ENCODE measurements at regions not wholly inside any gene's neighbourhood (a gene's known extent, or its start where the extent isn't known, plus 50 kb on each side); places are given as distances from the start of the nearest gene placed in this dataset.
"Not testable (repeated sequence)": the region's sequence is repeated elsewhere in the genome, so short reads cannot be mapped to it uniquely, and the experiment has no call there.

DNA sequence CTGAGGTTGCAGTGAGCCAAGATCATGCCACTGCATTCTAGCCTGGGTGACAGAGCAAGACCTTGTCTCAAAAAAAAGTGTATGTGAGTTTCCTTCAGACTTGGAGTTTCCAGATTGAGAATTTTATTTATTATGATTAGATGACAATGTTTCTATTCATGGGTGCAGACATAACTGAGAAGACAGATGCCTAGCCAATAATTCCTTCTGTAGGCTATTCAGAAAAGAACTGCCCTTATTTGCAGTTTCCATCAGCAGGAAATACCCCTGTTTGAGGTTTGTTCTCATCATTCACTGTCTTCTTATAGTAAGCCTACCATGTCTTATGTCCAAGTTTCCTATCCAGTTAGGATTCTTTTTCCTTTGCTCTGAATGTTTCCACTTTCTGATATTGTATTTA is 269.0 kb downstream of the KTN1 start:
- DNase-seq: no peak

GRCh38 chr14:55849833-55850232 is 268.4 kb upstream of the PELI2 start:
- no peak for DNase-seq

DNA sequence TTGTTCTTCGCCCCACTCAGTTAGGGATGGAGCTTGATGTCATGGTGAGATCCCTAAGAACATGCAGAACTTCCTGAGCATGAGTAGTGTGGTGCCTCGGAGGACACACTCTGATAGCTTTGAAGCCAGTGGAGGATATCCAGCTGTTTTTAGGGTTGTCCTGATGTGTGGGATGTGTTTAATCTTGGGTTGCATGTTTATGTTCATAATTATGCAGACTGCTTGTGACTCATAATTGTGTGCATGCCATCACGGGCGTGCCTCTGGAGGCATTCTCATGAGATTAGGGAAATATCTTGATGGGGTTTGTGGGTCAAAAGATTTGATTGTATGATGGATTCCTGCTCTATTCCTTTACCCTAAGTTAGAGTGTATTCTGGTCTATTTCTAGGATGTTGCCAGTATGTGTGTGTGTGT is 267.4 kb upstream of the PELI2 start:
- no peak for DNase-seq

- DNase-seq: no peak
Observed at GRCh38 chr14:55851301-55851700, 266.9 kb upstream of the PELI2 start.

GRCh38 chr14:55851961-55852360 is 266.2 kb upstream of the PELI2 start:
- no peak for DNase-seq

GRCh38 chr14:55855751-55856150 is 262.5 kb upstream of the PELI2 start:
- DNase-seq: no peak

- no peak for DNase-seq
Observed at GRCh38 chr14:55858604-55859003, 259.6 kb upstream of the PELI2 start.

DNA sequence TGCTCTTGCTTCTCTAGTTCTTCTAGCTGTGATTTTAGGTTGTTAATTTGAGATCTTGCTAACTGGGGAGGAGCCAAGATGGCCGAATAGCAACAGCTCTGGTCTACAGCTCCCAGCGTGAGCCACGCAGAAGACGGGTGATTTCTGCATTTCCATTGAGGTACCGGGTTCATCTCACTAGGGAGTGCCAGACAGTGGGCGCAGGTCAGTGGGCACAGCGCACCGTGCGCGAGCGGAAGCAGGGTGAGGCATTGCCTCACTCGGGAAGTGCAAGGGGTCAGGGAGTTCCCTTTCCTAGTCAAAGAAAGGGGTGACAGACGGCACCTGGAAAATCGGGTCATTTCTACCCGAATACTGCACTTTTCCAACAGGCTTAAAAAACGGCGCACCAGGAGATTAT is 256.6 kb upstream of the PELI2 start:
- not testable (repeated sequence) for DNase-seq

- no peak for DNase-seq
Observed at GRCh38 chr14:55864890-55865655, 253.1 kb upstream of the PELI2 start.

GRCh38 chr14:55867311-55867710 is 250.9 kb upstream of the PELI2 start:
- DNase-seq: no peak

DNA sequence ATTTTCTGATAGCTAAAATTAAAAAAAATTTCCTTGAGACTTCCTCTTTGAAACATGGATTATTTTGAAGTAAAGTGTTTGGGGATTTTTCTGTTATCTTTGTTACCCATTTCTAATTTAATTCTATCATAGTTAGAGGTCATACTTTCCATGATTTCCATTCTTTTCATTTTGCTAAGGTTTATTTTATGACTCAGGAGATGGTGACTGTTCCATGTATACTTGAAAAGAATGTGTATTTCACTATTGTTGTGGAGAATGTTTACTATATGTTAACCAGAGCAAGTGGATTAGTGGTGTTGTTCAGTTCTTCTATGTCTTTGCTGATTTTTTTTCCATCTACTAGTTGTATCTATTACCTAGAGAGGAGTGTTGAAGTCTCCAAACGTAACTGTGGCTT is 250.5 kb upstream of the PELI2 start:
- DNase-seq: no peak

DNA sequence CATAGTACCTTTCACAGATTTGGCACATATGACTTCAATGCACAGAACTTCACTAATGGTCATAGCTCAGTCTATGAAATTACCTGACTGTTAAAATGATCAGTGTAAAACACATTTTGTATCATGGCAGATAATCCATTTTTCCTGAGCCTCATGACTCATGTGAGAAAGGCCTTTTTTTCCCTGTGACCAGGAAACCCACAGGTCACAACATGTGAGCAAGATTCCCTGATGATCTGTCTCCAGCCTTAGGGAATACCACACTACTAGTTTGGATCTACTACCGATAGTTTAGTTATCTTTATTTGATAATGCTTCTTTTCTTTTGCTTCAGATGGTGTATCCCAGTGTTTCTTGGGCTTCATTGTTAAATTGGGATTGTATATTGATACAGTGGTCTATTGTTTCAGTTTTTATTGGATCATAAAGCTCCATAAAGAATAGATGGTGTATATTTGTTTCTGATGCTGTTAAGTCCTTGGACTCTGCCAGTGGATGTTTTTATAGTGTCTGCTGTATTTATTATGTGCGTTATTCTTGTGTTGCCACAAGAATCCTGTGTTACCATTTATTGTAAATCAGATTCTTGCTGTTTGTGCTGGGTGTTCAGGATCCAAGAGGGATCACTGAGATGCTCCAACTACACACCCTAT is 248.7 kb upstream of the PELI2 start:
- no peak for DNase-seq

GRCh38 chr14:55873169-55873568 is 245.0 kb upstream of the PELI2 start:
- no peak for DNase-seq

GRCh38 chr14:55874785-55875184 is 243.4 kb upstream of the PELI2 start:
- no peak for DNase-seq

DNA sequence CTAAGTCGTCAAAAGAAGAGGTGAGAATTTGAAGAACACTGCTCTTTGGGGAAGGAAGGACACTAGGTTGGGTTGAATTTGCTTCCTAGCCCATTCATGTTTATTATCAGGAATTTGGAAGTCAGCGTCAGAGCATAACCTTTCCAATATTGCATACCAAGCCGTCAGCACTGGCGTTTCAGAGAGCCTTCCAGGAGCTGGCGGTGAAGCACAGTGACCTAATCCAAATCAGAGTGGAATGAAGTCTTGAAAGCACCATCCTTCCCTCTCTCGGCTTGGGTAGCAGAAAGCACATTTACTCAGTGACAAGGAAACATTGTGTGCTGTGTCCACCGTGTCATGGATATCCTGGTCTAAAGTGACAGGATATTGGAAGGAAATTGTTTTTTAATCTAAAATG is 240.3 kb upstream of the PELI2 start:
- DNase-seq: no peak

DNA sequence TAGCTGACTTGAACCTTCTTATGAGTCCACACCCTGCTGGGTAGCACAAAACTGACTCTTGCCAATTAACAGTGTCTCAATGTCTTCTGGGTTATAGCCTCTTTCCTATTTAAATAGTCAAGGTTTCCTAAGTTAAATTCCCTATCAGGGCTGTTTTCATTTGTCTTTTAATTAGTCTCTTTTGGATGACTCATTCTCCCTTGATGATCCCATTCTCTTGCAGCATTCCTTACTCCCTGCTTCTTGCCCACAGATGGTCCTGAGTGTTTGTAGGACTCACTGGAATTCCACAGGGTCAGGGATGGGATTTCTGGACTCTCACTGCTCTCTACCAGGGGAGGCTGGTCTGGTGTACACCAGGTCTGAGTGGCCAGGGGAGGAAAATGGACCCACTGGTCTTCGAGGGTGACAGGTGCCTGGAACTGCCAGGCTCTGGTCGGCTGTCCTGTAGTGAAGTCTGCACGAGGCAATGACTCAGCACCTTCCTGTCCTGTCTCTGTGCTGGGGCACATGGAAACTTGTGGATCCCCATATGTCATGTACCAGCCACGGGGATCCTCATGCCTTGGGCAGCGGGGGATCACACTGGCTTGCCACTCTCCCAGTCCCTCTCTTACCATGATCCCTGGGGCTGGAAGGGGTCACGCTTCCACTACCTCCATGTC is 236.5 kb upstream of the PELI2 start:
- DNase-seq: no peak

DNA sequence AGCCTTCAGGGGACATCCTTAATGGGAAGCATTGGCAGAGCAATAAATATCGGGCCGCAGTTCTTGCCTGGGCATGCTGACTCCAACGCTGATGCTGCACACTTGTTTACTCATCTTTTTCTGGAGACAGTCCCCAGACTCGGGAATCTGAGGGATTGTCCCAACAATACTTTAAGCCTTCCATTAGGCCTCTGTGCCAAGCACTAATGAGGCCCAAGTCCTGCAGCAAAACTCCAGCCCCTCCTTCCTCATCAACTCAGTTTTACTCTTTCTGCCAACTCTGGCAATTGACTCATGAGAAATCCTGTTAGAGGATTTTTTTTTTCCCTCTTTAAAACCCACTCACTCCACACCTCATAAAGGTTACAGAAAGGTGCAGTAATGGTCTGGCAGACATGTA is 233.4 kb upstream of the PELI2 start:
- DNase-seq: no peak

DNA sequence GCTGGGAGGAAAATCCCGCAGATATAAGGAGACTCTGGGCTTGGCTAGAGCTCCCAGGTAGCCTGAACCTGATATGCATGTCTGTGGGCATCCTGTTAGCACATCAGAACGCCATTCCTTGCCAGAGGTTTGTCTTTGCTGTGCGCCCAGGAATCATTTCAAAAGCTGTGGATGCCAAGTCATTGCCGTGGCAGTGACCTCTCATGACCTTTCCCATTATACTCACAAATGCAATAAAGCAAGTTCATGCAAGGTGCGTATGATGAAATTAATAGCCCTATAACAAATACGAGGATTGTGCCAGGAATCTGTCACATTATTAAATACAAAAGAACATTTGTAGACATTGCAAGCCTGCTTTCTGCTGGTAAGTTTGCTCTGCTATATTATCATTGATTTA is 229.1 kb upstream of the PELI2 start:
- no peak for DNase-seq

DNA sequence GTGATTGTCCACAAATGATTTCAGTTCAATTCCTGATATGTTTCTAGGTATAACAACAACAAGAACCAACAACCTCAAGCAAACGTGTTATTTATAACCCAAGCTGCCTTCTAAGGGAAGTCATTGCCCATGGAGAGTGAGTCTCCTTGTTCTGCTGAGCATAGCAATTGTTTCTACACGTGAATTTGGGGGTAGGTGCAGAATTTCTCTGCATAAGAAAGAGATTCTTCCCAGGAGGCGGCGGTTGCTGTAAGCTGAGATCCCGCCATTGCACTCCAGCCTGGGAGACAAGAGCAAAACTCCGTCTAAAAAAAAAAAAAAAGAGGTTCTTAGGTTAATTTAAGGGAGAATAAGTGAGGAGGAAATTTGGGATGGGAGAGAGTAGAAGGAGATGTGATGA is 226.5 kb upstream of the PELI2 start:
- no peak for DNase-seq

DNA sequence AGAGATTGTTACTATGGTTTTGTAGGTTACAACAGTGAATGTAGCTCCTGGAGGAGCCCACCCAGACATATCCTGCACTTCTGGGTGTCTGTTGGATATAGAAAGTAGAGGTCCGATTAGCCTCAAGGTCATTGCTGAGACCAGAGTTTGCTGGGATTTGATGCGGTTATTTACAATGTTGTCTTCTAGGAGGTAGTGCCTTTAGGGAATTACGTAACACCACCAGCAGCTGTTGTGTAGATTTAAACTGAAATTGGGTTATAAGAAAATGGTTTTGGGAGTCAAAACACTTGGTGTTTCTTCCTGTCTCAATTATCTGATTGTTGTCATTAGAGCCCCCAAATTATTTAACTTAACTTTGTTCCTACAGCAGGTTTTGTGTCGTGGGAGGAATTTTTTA is 225.3 kb upstream of the PELI2 start:
- no peak for DNase-seq

GRCh38 chr14:55893705-55894104 is 224.5 kb upstream of the PELI2 start:
- no peak for DNase-seq

- no peak for DNase-seq
Observed at GRCh38 chr14:55897031-55897430, 221.2 kb upstream of the PELI2 start.

- DNase-seq: no peak
Observed at GRCh38 chr14:55898938-55899337, 219.3 kb upstream of the PELI2 start.

- DNase-seq: no peak
Observed at GRCh38 chr14:55899531-55899930, 218.7 kb upstream of the PELI2 start.
